Stimulated activated CD4-positive, alpha-beta T cell treated with anti-CD3 and anti-CD28 coated beads, Interleukin-4, amount 100 ng/mL, for 48 hours (primary cell): ENCODE measurements at regions not wholly inside any gene's neighbourhood (a gene's known extent, or its start where the extent isn't known, plus 50 kb on each side); places are given as distances from the start of the nearest gene placed in this dataset.

Source experiments
- DNase-seq, 2 donors: peaks; one replicate each; pipeline ENCODE4 v3.0.0-alpha.2; 2020; ENCODE audit warnings: low read depth in 2 of 2

- DNase-seq = no peak
Measured at GRCh38 chr5:57335092-57335660, 147.4 kb downstream of the ACTBL2 start.

DNA sequence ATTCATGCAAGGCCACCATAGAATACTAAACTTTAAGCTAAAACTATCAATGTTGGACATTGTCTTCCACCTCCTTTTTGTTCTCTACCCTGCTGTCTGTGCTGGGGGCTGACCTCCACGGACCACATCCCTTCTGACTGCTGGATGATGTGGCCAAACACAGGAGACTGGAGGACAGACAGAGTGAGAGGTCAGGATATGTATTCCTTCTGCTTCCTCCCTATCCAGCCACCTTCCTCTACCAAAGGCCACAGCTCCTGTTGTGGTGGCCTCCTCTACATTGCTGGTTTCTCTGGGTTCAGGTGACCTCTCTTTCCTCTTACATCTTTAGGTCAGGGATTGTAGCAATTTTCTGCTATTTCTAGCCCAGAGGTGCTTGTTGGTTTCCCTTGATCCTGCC lies 148.1 kb downstream of the ACTBL2 start:
- DNase-seq = no peak

- no peak for DNase-seq
Measured at GRCh38 chr5:57332361-57332760, 150.2 kb downstream of the ACTBL2 start.

GRCh38 chr5:57327561-57328367 lies 153.9 kb downstream of the GPBP1 start:
- DNase-seq = no peak

DNA sequence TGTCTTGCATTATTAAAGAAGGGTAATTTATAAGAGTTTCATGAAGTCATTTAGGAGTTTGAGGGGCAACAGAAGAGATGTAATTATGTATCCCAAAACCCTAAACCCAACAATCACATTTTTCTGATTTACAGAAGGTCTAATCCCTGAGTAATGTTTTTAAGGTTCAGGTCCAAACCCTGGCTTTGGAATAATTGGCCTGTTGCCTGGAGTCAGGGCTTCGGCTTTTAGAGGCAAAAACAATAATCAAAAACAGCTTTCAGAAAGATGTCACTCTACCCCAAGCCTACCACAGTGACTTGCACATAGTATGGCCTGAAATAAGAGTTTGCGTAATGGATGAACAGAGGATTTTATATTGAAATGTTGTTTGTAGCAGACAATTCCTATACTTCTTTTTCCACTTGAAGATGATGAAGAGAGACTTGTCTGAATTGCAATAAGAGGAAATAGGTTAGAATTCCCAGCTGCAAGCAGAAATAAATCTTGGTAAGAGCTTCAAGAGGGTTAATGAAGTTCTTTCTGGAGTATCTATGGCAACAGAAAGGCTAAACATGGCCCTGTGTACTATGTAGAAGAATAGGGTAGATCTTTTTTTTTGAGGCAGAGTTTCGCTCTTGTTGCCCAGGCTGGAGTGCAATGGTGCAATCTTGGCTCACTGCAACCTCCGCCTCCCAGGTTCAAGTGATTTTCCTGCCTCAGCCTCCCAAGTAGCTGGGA lies 152.0 kb downstream of the GPBP1 start:
- no peak for DNase-seq

DNA sequence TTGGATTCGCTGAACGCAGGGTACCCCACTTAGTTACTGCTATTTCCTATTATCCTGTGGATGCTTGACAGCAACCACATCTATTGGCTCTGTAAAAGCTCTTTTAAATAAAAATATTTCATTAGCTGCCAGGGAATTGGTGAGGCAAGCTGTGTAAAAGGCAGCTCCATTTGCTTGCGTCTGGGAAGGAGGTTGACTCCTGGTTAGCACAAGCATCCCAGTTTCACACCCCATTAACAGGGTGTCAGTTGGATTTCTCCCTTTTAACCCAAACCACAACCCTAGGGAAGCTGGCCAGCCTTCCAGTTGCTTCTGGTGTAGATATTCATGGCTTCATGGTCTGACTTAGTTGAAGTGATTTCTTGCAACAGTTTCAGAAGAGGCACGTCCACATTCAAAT lies 151.0 kb downstream of the GPBP1 start:
- DNase-seq = no peak

DNA sequence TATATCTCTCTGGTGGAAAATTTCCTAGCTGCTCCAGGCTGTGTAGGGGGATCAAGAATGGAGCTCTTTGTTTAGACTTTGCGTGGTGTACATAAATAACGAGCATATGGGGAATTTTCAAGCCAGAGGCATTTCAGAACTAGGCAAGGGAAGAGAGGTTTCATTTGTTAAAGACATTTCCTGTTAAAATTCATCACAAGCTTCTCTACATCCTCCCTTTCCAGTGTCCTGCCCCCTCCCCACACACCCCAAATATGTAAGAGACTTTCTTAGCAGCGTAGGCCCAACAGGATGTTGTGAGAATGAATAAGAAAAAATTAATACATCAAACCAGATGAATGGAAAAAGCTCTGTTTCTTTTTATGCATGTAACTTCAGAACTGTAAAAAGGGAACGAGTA lies 150.3 kb downstream of the GPBP1 start:
- DNase-seq = no peak

GRCh38 chr5:57320582-57320981 lies 146.7 kb downstream of the GPBP1 start:
- no peak for DNase-seq

DNA sequence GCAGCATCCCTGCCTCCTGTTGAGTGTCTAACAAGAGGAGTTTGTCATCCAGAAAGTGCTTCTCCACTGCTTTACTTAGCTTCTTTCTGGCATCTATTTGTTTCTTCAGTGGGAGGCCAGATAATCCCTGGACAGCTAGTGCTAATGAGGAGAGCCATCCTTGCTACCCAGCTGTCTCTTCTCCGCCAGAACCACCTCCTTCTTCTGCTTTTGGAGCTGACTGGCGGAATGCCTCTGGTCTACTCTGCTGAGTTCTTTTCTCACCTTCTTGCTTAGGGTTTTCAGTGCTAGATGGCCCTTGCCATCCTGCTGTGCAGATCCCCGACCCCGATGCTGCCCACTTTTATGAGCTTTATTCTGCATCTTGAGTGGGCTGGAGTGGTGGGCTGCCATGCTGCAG lies 145.8 kb downstream of the GPBP1 start:
- no peak for DNase-seq

- no peak for DNase-seq
Measured at GRCh38 chr5:57318251-57318650, 144.4 kb downstream of the GPBP1 start.

DNA sequence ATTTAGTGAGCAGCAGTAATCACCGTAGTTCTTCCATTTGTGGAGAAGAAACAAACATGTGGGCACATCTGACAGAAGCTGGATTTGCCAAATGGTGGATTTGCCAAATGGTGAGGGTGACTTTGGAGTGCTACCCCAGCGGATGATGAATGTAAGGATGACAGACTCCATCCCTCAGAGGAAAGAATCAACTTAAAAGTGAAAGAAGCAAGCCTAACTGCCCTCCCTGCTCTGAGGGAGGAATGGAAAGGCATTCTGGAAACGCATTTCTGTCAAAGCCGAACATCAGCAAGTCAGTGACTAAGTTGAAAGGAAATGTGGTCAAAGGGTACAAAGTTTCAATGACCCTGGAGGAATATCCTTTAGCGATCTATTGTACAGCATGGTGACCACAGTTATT lies 143.5 kb downstream of the GPBP1 start:
- DNase-seq = no peak

- DNase-seq = no peak
Measured at GRCh38 chr5:57316798-57317327, 143.0 kb downstream of the GPBP1 start.

DNA sequence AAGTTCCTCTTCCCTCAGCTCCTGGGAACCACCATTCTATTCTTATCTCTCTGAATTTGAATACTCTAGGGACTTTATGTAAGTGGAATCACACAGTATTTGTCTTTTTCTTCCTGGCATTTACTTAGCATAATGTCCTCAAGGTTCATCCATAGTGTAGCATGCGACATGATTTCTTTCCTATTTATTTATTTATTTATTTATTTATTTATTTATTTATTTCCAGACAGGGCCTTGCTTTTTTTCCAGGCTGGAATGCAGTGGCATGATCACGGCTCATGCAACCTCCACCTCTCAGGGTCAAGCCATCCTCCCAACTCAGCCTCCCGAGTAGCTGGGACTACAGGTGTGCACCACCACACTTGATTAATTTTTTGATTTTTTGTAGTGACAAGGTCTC lies 142.1 kb downstream of the GPBP1 start:
- DNase-seq = no peak
